Lung (tissue), 11 donors: ENCODE measurements at regions not wholly inside any gene's neighbourhood (a gene's known extent, or its start where the extent isn't known, plus 50 kb on each side); places are given as distances from the start of the nearest gene placed in this dataset.

ENCODE experiments used
- ATAC-seq: fragments of 200-7000 bp; cut with Tn5 transposase; one replicate; pipeline ENCODE4 v1.9.1; 2020; ENCODE audit warnings: moderate number of reproducible peaks; ENCODE audit not compliant: insufficient read depth, low FRiP score
- DNase-seq, 3 donors: peaks; one replicate each; pipeline ENCODE4 v3.0.0-alpha.2; 2013 to 2017
- H3K27ac ChIP-seq, 2 donors: one replicate each; pipeline ENCODE4 v1.5.1; 2013; ENCODE audit warnings: mild to moderate bottlenecking in 2 of 2, moderate library complexity in 2 of 2, control low read depth in 1 of 2, inconsistent platforms in 1 of 2, low read depth in 1 of 2, low read length in 1 of 2
- H3K27me3 ChIP-seq, 3 donors: one replicate each; pipeline ENCODE4 v1.5.1; 2013; ENCODE audit warnings: low read length in 2 of 3; ENCODE audit not compliant: control insufficient read depth in 3 of 3, insufficient read depth in 3 of 3
- H3K36me3 ChIP-seq, 4 donors: one replicate each; pipeline ENCODE4 v1.5.1; 2013; ENCODE audit warnings: low read length in 4 of 4, mild to moderate bottlenecking in 1 of 4, moderate library complexity in 1 of 4; ENCODE audit not compliant: control insufficient read depth in 4 of 4, insufficient read depth in 4 of 4
- H3K4me1 ChIP-seq, 5 donors: one replicate each; pipeline ENCODE4 v1.5.1; 2013; ENCODE audit warnings: low read length in 5 of 5, mild to moderate bottlenecking in 2 of 5, moderate library complexity in 1 of 5; ENCODE audit not compliant: control insufficient read depth in 5 of 5, insufficient read depth in 5 of 5
- H3K4me3 ChIP-seq: one replicate; pipeline ENCODE4 v1.5.1; 2013; ENCODE audit warnings: mild to moderate bottlenecking, control low read depth, moderate library complexity
- H3K9ac ChIP-seq, 2 donors: one replicate each; pipeline ENCODE4 v1.5.1; 2013; ENCODE audit warnings: low read length in 2 of 2, control low read depth in 1 of 2; ENCODE audit not compliant: insufficient read depth in 1 of 2
- H3K9me3 ChIP-seq, 4 donors: one replicate each; pipeline ENCODE4 v1.5.1; 2013; ENCODE audit warnings: low read length in 3 of 4, mild to moderate bottlenecking in 1 of 4, moderate library complexity in 1 of 4; ENCODE audit not compliant: control insufficient read depth in 4 of 4, insufficient read depth in 3 of 4
- WGBS, 2 donors: extraction: QIAGEN DNeasy Blood & Tissue Kit; methylation state at CpG; one replicate each; pipeline ENCODE4 v1.1.7; 2013; 5-methylcytosine and 5-hydroxymethylcytosine counted together
- TF ChIP-seq, protein P1 (sequence below): IDR thresholded peaks from 2 replicates; pipeline ENCODE4 v1.5.1; 2012; ENCODE audit warnings: mild to moderate bottlenecking; ENCODE audit errors: control extremely low read depth, extremely low read depth
- donor health status: control.
- donor health status: control.
- donor health status: Bipolar disorder and iron deficiency.
- donor health status: healthy.
- donor health status: DM: yes; HTN: yes; CAD: no.

DNA sequence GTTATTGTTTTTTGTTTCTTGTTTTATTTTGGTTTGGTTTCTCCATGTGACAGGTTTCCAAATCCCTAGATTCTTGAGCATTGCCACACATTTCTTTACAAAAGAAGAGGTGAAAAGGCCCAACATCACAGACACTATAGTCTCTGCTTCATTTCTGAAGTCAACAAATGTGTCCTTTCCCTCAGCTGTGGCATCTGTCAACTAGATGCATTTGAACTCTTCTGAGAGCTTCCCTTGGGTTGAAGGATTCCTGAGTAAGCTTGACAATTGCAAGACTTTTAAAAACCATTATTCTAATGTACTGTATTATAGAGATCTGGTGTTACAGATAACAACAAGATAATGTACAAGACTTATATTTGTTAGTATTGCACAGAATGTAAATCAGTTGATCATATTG, 703.3 kb upstream of the PKDCC start:
- Histone ChIP-seq H3K9ac (no peak overlapping the region), H3K36me3 (no peaks in the 10 kb centered on the region), H3K9me3 (no peaks in the 10 kb centered on the region), H3K27ac (no peak overlapping the region), H3K4me1 (no peaks in the 10 kb centered on the region), H3K27me3 (no peaks in the 10 kb centered on the region), H3K4me3 (no peak overlapping the region)
- DNase-seq (no peak), ATAC-seq (no peak)
- TF ChIP-seq, protein P1, sequence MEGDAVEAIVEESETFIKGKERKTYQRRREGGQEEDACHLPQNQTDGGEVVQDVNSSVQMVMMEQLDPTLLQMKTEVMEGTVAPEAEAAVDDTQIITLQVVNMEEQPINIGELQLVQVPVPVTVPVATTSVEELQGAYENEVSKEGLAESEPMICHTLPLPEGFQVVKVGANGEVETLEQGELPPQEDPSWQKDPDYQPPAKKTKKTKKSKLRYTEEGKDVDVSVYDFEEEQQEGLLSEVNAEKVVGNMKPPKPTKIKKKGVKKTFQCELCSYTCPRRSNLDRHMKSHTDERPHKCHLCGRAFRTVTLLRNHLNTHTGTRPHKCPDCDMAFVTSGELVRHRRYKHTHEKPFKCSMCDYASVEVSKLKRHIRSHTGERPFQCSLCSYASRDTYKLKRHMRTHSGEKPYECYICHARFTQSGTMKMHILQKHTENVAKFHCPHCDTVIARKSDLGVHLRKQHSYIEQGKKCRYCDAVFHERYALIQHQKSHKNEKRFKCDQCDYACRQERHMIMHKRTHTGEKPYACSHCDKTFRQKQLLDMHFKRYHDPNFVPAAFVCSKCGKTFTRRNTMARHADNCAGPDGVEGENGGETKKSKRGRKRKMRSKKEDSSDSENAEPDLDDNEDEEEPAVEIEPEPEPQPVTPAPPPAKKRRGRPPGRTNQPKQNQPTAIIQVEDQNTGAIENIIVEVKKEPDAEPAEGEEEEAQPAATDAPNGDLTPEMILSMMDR, result no peak

DNA sequence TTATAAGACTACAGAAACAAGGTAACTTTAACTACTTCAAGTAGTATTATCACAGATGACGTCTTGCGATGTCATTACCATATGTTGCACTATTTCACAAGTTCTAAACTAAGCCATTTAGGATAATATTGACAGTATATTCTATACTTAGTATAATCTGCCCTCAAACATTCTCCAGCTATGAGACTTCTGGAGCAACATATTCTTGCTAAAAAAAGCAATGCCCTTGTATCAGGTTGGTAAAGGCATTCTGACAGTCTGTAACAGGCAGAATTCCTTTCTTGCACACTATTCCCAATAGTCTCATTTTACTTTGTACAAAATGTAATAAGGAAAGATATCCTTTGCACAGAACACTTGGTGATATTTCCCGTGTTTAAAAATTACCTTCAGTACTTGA, 694.8 kb upstream of the PKDCC start:
- no peak overlapping the region for H3K9ac ChIP-seq
- DNase-seq (no peak), ATAC-seq (no peak)
- TF ChIP-seq, protein P1, result no peak
- no peaks in the 10 kb centered on the region for H3K9me3 ChIP-seq
- no peak overlapping the region for H3K27ac ChIP-seq
- WGBS, 2 donors, result 88 to 92% methylated on average over 3 of the region's 3 CpGs
- H3K4me1 ChIP-seq, result no peaks in the 10 kb centered on the region
- no peaks in the 10 kb centered on the region for H3K36me3 ChIP-seq
- H3K27me3 ChIP-seq, result no peaks in the 10 kb centered on the region
- H3K4me3 ChIP-seq, result no peak overlapping the region

DNA sequence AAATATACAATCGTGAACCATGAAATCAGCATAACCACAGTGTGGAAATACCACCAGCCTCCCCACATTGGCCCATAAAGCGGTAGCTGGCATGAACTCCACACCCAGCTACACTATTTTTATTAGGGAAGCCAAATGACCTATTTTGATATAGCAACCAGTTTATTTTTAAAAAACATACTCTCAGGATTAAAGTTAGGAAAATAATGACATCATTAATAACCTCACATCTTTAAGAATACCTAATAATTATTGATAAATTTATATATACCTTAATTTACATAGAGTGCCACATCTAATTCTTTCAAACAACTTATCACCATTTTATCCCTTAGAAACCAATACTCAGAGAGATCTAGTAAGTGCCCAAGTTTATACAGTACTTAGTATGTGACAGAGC, 692.0 kb upstream of the PKDCC start:
- Histone ChIP-seq H3K27ac (no peak overlapping the region), H3K4me3 (no peak overlapping the region), H3K27me3 (no peaks in the 10 kb centered on the region), H3K9ac (no peak overlapping the region), H3K9me3 (peaks cover 0 to 2% (median 0%) of the 10 kb centered on the region in 4 donors), H3K36me3 (no peaks in the 10 kb centered on the region), H3K4me1 (no peaks in the 10 kb centered on the region)
- DNase-seq (no peak), ATAC-seq (no peak)
- TF ChIP-seq, protein P1, result no peak
- 89 to 90% methylated on average over 2 of the region's 2 CpGs for WGBS, 2 donors

DNA sequence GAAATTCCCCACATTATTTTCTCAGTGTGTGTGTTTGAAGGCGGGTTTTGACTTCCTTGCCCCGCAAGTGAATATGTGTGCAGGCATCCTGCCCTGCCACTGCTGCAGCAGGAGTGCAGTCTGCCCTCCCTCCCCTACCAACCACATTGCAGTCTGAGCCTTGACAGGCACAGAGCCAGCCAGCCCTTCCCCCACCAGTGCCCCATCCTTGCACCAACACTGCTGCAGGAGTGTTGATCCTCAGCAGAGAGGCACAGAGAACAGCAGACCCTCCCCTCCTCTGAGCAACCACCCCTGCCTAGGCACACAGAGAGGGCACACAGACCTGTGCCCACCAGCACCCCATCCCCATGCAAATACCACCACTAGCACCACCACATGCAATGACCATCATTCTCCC, 683.0 kb upstream of the PKDCC start:
- ATAC-seq, result no peak
- 89 to 96% methylated on average over 2 of the region's 2 CpGs for WGBS, 2 donors
- TF ChIP-seq, protein P1, result no peak

More for the DNA sequence above, 683.0 kb upstream of the PKDCC start:
- Histone ChIP-seq H3K27ac (no peak overlapping the region), H3K4me3 (no peak overlapping the region), H3K36me3 (no peaks in the 10 kb centered on the region), H3K9me3 (peaks cover 0 to 11% (median 0%) of the 10 kb centered on the region in 4 donors), H3K9ac (no peak overlapping the region), H3K4me1 (no peaks in the 10 kb centered on the region), H3K27me3 (no peaks in the 10 kb centered on the region)
- DNase-seq, result no peak
